Motor neuron (in vitro differentiated cells): ENCODE measurements at regions not wholly inside any gene's neighbourhood (a gene's known extent, or its start where the extent isn't known, plus 50 kb on each side); places are given as distances from the start of the nearest gene placed in this dataset.
A peak's percentile ranks its signal among the peaks of the same experiment; 100 is the strongest.
"Not testable (repeated sequence)": the region's sequence is repeated elsewhere in the genome, so short reads cannot be mapped to it uniquely, and the experiment has no call there.

Experiments
- ATAC-seq, 8 experiments: fragments of 200-7000 bp; cut with Tn5 transposase; replicated peaks in 6 of 8; 2 replicates each; pipeline ENCODE4 v1.8.0; 2021; ENCODE audit warnings: mild to moderate bottlenecking in 8 of 8, moderate library complexity in 8 of 8
- H3K27ac ChIP-seq, 2 donors: fragments of 250-450 bp; sonication (Bioruptor Pico); 2 replicates each; pipeline ENCODE4 v1.9.0; 2021; ENCODE audit warnings: antibody characterized with exemption in 2 of 2, mild to moderate bottlenecking in 2 of 2, moderate library complexity in 1 of 2
- H3K4me1 ChIP-seq, 2 donors: fragments of 250-450 bp; sonication (Bioruptor Pico); replicated peaks in 1 of 2; 2 replicates each; pipeline ENCODE4 v1.6.1; 2021; ENCODE audit warnings: antibody characterized with exemption in 2 of 2, mild to moderate bottlenecking in 2 of 2, moderate library complexity in 1 of 2
- H3K4me3 ChIP-seq, 5 donors: fragments of 250-450 bp; sonication (Bioruptor Pico); 2 replicates each; pipeline ENCODE4 v1.9.0; 2021; ENCODE audit warnings: antibody characterized with exemption in 5 of 5, mild to moderate bottlenecking in 5 of 5, moderate library complexity in 4 of 5
- WGBS, 10 experiments: fragments of 450-650 bp; shearing (Covaris generic); methylation state at CpG; one replicate each; pipeline ENCODE4 v1.0.0; 2022; 5-methylcytosine and 5-hydroxymethylcytosine counted together
- in situ Hi-C, 9 experiments: fragments of 400-800 bp; cut with MboI; loops; one replicate each; pipeline ENCODE4 v1.15.0; 2021; ENCODE audit warnings: low sequenced_read_pairs in 9 of 9, low pct_unique_long_range_greater_than_20kb in 2 of 9; ENCODE audit not compliant: unreplicated experiment in 9 of 9

GRCh38 chr1:157310401-157310800, 172.2 kb upstream of the ETV3 start:
- Histone ChIP-seq H3K27ac (no peak overlapping the region), H3K4me1 (no peaks in the 10 kb centered on the region), H3K4me3 (no peak overlapping the region)
- WGBS, 10 experiments: 0 to 94% (median 57%) methylated on average over 1 to 5 of the region's 5 CpGs; no CpG with 5 or more reads in 2 of the 10 experiments
- ATAC-seq: no peak
- in situ Hi-C loops: no loop called here

- no peak overlapping the region for H3K4me3 ChIP-seq
- WGBS, 10 experiments: 80% methylated on average over 1 of the region's 1 CpG; no CpG with 5 or more reads in 9 of the 10 experiments
- no peak for ATAC-seq
- in situ Hi-C loops: no loop called here
- no peaks in the 10 kb centered on the region for H3K4me1 ChIP-seq
- no peak overlapping the region for H3K27ac ChIP-seq
These were observed 169.3 kb upstream of the ETV3 start for GRCh38 chr1:157307491-157307890.

DNA sequence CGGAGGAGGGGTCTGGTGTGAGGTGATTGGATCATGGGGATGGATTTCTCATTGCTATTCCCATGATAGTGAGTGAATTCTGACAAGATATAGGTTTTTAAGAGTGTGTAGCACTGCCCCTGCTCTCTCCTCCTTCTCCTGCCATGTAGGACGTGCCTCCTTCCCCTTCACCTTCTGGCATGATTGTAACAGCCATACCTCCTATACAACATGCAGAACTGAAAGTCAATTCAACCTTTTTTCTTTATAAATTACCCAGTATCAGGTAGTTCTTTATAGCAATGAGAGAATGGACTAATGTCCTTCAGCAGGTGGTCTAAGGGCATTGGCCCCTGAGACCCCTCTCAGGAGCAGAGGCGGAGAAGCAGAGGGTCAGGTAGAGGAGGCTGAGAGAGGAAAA, 168.7 kb upstream of the ETV3 start:
- WGBS, 10 experiments: 0 to 82% (median 53%) methylated on average over 1 to 3 of the region's 3 CpGs; no CpG with 5 or more reads in 2 of the 10 experiments
- Histone ChIP-seq H3K27ac (no peak overlapping the region), H3K4me1 (no peaks in the 10 kb centered on the region), H3K4me3 (no peak overlapping the region)
- in situ Hi-C loops: no loop called here
- no peak for ATAC-seq

DNA sequence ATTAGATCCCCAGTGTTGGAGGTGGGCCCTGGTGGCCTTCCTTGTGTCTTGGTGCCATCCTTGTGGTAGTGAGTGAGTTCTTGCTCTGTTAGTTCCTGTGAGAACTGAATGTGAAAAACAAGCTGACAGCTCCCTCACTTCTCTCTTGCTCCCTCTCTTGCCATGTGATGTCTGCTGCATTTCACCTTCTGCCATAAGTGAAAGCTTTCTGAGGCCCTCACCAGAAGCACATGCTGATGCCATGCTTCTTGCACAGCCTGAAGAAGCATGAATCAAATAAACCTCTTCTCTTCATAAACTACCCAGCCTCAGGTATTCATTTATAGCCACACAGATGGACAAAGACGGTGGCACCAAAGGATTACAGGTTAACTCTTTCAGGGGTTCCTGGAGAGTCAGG, 166.1 kb upstream of the ETV3 start:
- H3K27ac ChIP-seq: no peak overlapping the region

DNA sequence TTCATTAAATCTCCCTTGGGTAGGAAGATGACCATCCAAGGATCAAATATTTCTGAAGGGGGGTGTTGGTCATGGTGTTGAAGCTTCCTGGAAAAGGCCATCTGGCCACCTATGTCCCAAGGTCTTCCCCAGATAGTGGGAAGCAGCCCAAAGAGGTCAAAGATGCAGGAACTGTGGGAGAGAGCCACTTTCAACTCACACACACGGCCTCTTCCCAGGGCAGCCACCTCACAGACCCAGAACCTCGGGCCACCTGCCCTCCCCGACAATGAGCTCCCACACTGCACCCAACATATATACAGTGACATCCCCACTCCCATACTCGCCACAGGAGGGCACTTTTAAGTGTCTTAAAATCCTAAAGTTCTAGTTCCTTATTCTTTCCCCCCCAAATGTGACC, 164.5 kb upstream of the ETV3 start:
- in situ Hi-C loops: no loop called here
- ATAC-seq: no peak
- WGBS, 10 experiments: 0 to 88% (median 77%) methylated on average over 1 to 4 of the region's 4 CpGs; no CpG with 5 or more reads in 4 of the 10 experiments

More for the DNA sequence above, 166.1 kb upstream of the ETV3 start:
- Histone ChIP-seq H3K4me1 (no peaks in the 10 kb centered on the region), H3K4me3 (no peak overlapping the region)
- no peak for ATAC-seq
- in situ Hi-C loops: no loop called here
- 0 to 100% (median 25%) methylated on average over 1 of the region's 1 CpG; no CpG with 5 or more reads in 4 of the 10 experiments for WGBS, 10 experiments

DNA sequence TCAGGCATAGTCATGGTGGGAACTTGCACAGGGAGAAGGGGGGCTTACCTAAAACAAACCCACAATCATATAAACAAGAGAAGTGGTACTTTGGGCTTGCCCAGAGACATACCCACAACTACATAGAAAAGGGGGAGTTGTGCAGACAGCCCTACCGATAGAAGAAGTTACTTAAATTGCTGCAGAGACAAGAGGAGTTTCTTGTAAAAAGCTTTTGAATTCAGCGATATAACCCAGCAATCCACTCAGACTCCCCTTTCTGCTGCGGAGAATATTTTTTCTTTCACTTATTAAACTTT, 164.0 kb upstream of the ETV3 start:
- in situ Hi-C loops: no loop called here
- 36 to 100% (median 100%) methylated on average over 1 to 3 of the region's 3 CpGs; no CpG with 5 or more reads in 1 of the 10 experiments for WGBS, 10 experiments
- H3K27ac ChIP-seq: no peak overlapping the region
- no peak overlapping the region for H3K4me3 ChIP-seq
- H3K4me1 ChIP-seq: no peaks in the 10 kb centered on the region
- no peak for ATAC-seq

More for the DNA sequence above, 164.5 kb upstream of the ETV3 start:
- Histone ChIP-seq H3K4me1 (no peaks in the 10 kb centered on the region), H3K27ac (no peak overlapping the region), H3K4me3 (no peak overlapping the region)

DNA sequence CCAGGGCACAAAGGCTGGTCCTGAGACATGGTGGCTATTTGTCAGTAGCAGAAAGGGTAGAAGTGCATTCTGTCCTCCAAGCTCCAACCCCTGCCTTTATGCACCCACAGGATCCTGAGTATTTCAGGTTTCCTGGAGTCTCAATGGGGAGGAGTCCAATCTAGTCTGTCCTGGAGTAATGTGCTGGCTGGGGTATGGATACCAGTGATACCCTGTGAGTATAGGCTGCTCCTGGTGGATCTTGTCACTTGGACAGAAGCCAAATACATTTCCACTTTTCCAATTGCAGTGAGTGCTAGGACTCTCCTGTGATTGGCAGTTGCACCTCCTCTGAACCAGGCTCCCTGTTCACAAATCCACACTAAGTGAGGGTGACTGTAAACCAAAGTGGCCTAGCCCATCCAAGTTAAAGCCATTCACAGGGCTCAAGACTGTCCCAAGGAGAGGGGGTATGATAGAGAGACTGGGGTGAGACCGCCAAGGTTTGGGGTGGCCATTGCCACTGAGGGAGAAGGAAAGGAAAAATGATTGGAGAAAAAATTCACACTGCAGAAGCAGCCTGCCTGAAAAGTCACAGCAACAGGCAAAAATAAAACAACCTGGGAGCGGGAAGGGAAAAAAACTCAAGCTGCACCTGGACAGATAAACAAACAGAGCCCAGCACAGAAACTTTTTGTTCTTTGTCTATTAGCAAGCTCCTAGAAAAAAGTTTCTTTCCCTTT, 163.4 kb upstream of the ETV3 start:
- H3K27ac ChIP-seq: no peak overlapping the region
- H3K4me3 ChIP-seq: no peak overlapping the region
- H3K4me1 ChIP-seq: no peaks in the 10 kb centered on the region
- 0 to 100% (median 66%) methylated on average over 1 to 2 of the region's 2 CpGs; no CpG with 5 or more reads in 2 of the 10 experiments for WGBS, 10 experiments
- in situ Hi-C loops: no loop called here
- ATAC-seq: no peak

DNA sequence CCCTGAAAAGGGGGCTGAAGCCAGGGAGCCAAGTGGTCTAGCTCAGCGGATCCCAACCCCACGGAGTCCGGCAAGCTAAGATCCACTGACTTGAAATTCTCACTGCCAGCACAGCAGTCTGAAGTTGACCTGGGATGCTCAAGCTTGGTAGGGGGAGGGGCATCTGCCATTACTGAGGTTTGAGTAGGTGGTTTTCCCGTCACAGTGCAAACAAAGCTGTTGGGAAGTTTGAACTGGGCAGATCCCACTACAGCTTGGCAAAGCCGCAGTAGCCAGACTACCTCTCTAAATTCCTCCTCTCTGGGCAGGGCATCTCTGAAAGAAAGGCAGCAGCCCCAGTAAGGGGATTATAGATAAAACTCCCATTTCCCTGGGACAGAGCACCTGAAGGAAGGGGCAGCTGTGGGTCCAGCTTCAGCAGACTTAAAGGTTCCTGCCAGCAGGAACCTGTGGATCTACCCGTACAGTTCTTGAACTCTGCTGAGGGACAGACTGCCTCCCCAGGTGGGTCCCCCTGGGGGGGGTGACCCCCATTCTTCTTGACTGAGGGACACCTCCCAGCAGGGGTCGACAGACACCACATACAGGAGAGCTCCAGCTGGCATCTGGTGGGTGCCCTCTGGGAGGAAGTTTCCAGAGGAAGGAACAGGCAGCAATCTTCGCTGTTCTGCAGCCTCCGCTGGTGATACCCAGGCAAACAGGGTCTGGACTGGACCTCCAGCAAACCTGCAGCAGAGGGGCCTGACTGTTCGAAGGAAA, 156.4 kb upstream of the ETV3 start:
- H3K4me1 ChIP-seq, H3K27ac ChIP-seq, ATAC-seq, in situ Hi-C loops, H3K4me3 ChIP-seq: not testable (repeated sequence)
- WGBS, 10 experiments: 67 to 95% (median 85%) methylated on average over 1 to 6 of the region's 10 CpGs; no CpG with 5 or more reads in 6 of the 10 experiments

GRCh38 chr1:157292809-157293564, 154.8 kb upstream of the ETV3 start:
- WGBS, 10 experiments: 0 to 100% (median 69%) methylated on average over 1 to 4 of the region's 4 CpGs; no CpG with 5 or more reads in 3 of the 10 experiments
- in situ Hi-C loops: no loop called here
- Histone ChIP-seq H3K27ac (no peak overlapping the region), H3K4me3 (no peak overlapping the region), H3K4me1 (no peaks in the 10 kb centered on the region)
- ATAC-seq: no peak

DNA sequence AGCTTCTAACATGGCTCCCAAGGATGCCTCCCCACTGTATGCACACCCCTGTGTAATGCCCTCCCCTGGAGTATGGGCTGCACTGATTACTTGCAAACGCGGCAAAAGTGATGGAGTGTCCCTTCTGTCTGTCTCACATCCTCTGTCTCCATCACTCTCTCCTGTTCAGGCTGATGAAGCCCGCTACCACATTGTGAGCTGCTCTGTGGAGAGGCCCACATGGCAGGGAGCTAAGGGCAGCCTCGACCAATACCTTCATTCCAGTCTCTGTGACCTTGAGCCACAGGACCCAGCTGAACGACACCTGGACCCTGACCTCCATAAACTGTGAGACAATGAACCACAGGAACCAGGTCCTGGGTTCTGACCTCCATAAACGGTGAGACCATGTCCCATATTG, 154.1 kb upstream of the ETV3 start:
- no peak overlapping the region for H3K27ac ChIP-seq
- 0 to 94% (median 50%) methylated on average over 1 to 6 of the region's 6 CpGs; no CpG with 5 or more reads in 3 of the 10 experiments for WGBS, 10 experiments
- in situ Hi-C loops: no loop called here
- no peak for ATAC-seq
- H3K4me1 ChIP-seq: no peaks in the 10 kb centered on the region
- H3K4me3 ChIP-seq: no peak overlapping the region

DNA sequence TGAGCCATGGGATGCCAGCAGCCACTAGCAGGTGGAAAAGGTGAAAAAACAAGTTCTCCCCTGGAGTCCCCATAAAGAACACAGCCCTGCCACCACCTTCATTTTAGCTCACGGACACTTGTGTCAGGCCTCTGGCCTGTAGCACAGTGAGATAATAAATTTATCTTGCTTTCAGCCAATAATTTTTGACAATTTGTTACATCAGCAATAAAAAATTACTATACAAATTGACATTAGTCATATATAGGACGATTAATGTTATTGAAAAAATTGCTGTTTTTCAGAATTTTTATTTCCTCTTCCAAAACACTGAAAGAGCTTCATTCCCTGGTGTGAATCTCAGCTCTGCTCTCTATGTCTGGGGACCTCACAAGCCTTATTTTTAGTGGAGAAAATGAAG, 152.9 kb upstream of the ETV3 start:
- H3K4me1 ChIP-seq: no peaks in the 10 kb centered on the region
- ATAC-seq: no peak
- H3K4me3 ChIP-seq: no peak overlapping the region
- no peak overlapping the region for H3K27ac ChIP-seq
- WGBS, 10 experiments: 0 to 55% (median 33%) methylated on average over 1 to 2 of the region's 2 CpGs; no CpG with 5 or more reads in 1 of the 10 experiments
- in situ Hi-C loops: no loop called here

GRCh38 chr1:157289424-157290105, 151.4 kb upstream of the ETV3 start:
- no peak for ATAC-seq
- no peaks in the 10 kb centered on the region for H3K4me1 ChIP-seq
- 4 to 96% (median 62%) methylated on average over 1 to 7 of the region's 7 CpGs; no CpG with 5 or more reads in 3 of the 10 experiments for WGBS, 10 experiments
- H3K27ac ChIP-seq: no peak overlapping the region
- no peak overlapping the region for H3K4me3 ChIP-seq
- in situ Hi-C loops: no loop called here

DNA sequence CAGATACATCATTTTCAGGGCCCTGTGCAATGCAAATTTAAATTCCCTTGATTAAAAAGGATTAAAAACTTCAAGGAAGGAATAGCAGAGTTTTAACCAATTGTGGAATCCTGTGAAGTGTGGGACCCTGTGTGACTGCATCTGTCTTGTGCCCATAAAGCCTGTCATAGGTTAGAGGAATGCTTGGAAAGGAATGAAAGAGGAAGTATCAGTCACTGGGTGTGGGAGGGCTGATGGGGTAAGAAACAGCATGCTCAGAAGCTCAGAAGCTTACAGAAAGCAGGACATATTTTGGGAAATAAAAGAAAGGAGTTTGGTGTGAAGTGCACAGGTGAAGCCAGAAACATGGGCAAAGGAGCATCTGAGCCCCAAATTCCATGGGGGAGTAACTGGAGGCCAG, 150.8 kb upstream of the ETV3 start:
- Histone ChIP-seq H3K4me1 (no peaks in the 10 kb centered on the region), H3K27ac (no peak overlapping the region), H3K4me3 (no peak overlapping the region)
- ATAC-seq: peak in 1 of 8 experiments; percentile 60
- in situ Hi-C loops: no loop called here
